ENCODE measurements at regions not wholly inside any gene's neighbourhood (a gene's known extent, or its start where the extent isn't known, plus 50 kb on each side); places are given as distances from the start of the nearest gene placed in this dataset.

GRCh38 chr11:38254913-38255312 is 1656.9 kb upstream of the RAG2 start (continued):
- TF ChIP-seq ZBED4 (CRISPR knock-in tag; IDR thresholded peaks at IDR 0.05; ENCODE audit: borderline replicate concordance) (no peak), KLF9 (CRISPR knock-in tag; IDR thresholded peaks at IDR 0.05; ENCODE audit: low read depth) (no peak), MXD1 (CRISPR knock-in tag; IDR thresholded peaks at IDR 0.05) (no peak), ZNF331 (CRISPR knock-in tag; IDR thresholded peaks at IDR 0.05) (no peak)

- H4K20me1 ChIP-seq (ENCODE audit: insufficient read depth, low read length) = no peaks in the 10 kb centered on the region
Measured at GRCh38 chr11:38252620-38253019, 1654.6 kb upstream of the RAG2 start.

More at GRCh38 chr11:38252620-38253019, 1654.6 kb upstream of the RAG2 start:
- no peak overlapping the region for H3K4me2 ChIP-seq (ENCODE audit: low read depth, low read length)
- FAIRE-seq = no peak
- no peaks in the 10 kb centered on the region for H3K36me3 ChIP-seq (replicated peaks in 1 of 2; ENCODE audit: control insufficient read depth in 1 of 2, insufficient read depth in 2 of 2, low read length in 2 of 2)
- H3K27ac ChIP-seq (ENCODE audit: extremely low read length, insufficient read depth, low read length) = no peak overlapping the region
- no peak for ATAC-seq
- ChIA-PET CTCF (ENCODE audit: low intra/inter-chr PET ratio, low total read pairs) (no interaction called here), POLR2A (no interaction called here)
- no peak for TF ChIP-seq BHLHE40 (IDR thresholded peaks at IDR 0.05; ENCODE audit: low read length)
- TF ChIP-seq TMF1 (CRISPR knock-in tag; IDR thresholded peaks at IDR 0.05; ENCODE audit: low read depth) = no peak
- TF ChIP-seq ZNF230 (CRISPR knock-in tag; IDR thresholded peaks at IDR 0.05) = no peak
- TF ChIP-seq TP53 (CRISPR knock-in tag; conservative IDR thresholded peaks at IDR 0.05) = no peak
- no peak overlapping the region for H2AFZ ChIP-seq (ENCODE audit: low read length)
- in situ Hi-C loops (cut with HindIII; ENCODE audit: extremely low pct_ligation_motif_present, low pct_unique_long_range_greater_than_20kb) (no loop called here), intact Hi-C loops (cut with micrococcal nuclease; ENCODE audit: unreplicated experiment) (no loop called here)
- no peaks in the 10 kb centered on the region for H3K79me2 ChIP-seq (ENCODE audit: insufficient read depth, low read length)
- H3K9ac ChIP-seq (ENCODE audit: insufficient read depth, low read depth, low read length) = no peak overlapping the region
- no peak for DNase-seq (ENCODE audit: low spot score)
- H3K4me1 ChIP-seq (ENCODE audit: insufficient read depth, low read length) = no peaks in the 10 kb centered on the region
- peaks cover 39% of the 10 kb centered on the region for H3K9me3 ChIP-seq (ENCODE audit: low read length)
- BruUV-seq (replicated peaks) = no TSS peak
- no peak overlapping the region for H3K4me3 ChIP-seq (replicated peaks in 1 of 3; ENCODE audit: insufficient read depth in 1 of 3, low read depth in 2 of 3, low read length in 3 of 3)
- no peaks in the 10 kb centered on the region for H3K27me3 ChIP-seq (ENCODE audit: control insufficient read depth in 1 of 2, insufficient read depth in 2 of 2, low read length in 2 of 2)

All from HepG2 (cell line).